Stimulated activated CD8-positive, alpha-beta memory T cell treated with anti-CD3 and anti-CD28 coated beads, Interleukin-2, amount 100 ng/mL, for 48 hours (primary cell): ENCODE measurements at regions not wholly inside any gene's neighbourhood (a gene's known extent, or its start where the extent isn't known, plus 50 kb on each side); places are given as distances from the start of the nearest gene placed in this dataset.

Source experiments
- DNase-seq, 2 donors: peaks; one replicate each; pipeline ENCODE4 v3.0.0-alpha.2; 2020; ENCODE audit warnings: low read depth in 2 of 2

- DNase-seq = no peak
Observed at GRCh38 chr7:38002689-38003088, 82.2 kb downstream of the EPDR1 start.

DNA sequence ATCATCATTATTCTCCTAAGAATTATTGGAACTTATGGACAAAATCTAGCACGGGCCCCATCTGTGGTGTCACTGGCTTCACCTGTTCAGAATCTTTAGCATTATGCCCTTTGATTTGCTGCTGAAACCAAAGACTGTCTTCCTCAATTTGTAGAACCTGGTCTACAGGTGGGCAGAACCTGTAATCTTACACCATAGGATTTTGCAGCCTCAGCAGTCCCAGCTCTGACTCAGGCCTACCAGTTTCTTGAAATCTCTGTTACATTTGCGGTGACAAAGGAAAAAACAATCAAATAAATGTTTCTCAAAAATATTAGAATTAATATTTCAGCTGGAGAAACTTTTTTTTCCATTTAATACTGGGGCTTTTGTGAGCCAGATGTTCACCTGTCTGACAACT is 86.1 kb downstream of the EPDR1 start:
- DNase-seq = no peak

- no peak for DNase-seq
Observed at GRCh38 chr7:38007096-38007495, 86.7 kb downstream of the EPDR1 start.

DNA sequence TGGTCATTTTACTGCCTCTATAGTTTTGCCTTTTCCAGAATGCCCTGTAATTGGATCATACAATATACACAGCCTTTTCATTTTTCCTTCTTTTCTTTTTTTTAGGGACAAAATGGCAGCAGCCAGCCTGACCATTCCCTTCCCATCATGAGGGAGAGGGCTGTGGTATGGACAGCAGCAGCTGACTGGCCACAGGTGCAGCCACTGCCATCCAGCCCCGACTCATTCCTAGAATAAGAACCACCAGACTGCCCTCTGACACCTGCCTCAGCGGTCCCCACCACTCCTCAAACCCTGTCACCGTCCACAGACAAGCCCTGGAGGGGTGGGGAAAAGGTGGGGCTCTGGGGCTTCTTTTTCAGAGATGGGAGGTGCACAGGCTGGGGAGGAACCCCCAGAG is 92.8 kb downstream of the EPDR1 start:
- DNase-seq = no peak

DNA sequence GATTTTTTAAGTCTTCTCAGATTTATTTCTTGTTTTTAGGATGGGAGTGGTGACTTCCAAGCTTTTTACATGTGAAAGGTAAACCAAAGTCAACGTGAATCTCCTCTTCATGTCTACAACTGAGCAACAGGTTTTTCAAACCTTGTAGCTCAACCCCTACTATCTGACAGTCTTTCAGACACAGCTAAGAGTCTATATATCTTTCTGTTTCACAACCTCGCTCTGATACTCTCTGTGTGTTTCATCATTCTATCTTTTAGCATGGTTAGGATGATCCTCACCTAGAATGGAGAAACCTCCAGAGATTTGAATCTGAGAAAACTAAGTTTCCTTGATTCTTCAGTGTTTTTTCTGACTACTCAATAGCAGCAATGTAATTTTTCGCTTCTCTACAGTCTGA is 96.1 kb downstream of the EPDR1 start:
- DNase-seq = no peak

GRCh38 chr7:38017320-38017719 is 96.9 kb downstream of the EPDR1 start:
- no peak for DNase-seq

GRCh38 chr7:38020121-38020785 is 99.8 kb downstream of the EPDR1 start:
- DNase-seq = no peak

- no peak for DNase-seq
Observed at GRCh38 chr7:38021892-38022291, 101.5 kb downstream of the EPDR1 start.

DNA sequence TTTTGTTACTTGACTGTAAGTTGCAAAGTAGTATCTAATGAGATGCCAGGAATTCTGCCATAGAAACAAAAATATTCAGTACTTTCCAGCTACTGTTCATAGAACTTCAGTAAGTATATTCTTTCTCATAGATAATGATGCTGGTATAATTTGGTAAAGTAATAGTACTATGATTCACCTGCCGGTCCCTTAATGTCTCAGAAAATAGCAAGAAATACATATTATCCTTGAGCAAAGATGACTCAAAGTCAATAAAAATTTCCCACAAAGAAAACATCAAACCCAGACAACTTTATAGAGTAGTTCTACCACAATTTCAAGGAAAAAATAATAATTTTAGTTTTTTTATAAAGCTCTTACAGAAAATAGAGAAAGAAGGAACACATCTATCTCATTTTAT is 105.4 kb downstream of the EPDR1 start:
- DNase-seq = no peak

DNA sequence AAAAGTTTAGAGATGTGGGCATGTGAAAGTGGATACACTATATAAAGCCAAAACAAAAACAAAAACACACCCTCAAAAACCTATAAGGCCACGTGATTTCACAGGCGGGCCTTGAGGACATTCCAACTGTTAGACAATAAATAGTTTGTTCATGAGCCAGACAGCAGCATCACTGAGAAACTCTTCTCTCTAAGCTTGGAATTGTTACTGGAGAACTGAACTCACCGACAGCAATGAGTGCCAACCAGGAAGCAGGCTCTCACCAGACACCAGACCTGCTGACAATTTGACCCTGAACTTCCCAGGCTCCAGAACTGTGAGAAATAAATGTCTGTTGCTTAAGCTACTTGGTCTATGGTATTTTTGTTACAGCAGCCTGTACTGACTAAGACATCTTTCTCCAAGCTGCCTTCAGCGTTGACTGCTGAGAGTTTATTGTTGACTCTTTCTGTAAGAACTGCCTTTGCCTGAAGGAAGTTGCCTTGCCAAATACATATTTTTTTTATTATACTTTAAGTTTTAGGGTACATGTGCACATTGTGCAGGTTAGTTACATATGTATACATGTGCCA is 107.5 kb downstream of the EPDR1 start:
- DNase-seq = no peak

- no peak for DNase-seq
Observed at GRCh38 chr7:38034062-38034908, 113.8 kb downstream of the EPDR1 start.

- no peak for DNase-seq
Observed at GRCh38 chr7:38040831-38041230, 120.4 kb downstream of the EPDR1 start.

- DNase-seq = no peak
Observed at GRCh38 chr7:38049679-38050078, 128.4 kb upstream of the STARD3NL start.

DNA sequence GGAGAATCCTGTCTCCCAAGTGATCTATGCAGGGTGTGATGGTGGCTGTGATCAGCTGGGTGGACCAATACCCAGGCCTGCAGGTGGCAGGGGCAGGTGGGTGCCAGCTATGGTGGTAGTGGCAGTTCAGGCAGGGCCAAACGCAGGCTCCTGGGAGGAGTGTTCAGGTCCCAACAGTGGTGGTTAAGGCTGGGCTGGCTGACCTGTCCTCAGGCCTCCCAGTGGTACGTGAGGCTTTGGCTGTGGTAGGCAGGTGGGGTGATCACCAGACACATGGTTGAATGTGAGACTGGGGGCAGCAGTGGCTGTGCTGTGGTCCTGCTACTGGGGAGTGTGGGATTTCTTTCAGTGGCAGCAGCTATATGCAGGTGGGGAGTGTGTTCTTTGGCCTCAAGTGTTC is 126.7 kb upstream of the STARD3NL start:
- DNase-seq = no peak

DNA sequence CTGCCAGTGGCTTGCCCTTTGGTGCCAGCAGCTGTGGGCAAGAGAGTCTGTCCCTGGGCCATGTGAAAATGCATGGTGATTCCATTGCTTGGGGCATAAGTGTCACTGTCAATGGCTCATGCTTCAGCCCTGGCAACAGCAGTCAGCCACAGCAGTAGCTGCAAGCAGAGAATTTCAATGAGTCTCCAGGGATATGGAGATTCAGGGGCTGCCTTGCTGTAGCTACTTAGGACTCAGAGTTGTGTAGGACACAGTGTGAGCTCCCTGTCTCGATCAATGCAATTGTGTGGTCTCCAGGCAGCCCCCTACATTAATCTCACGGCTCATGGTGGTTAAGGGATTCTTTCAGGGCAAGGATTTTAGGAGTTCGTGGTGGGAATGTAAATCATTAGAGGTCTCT is 126.3 kb upstream of the STARD3NL start:
- DNase-seq = no peak

DNA sequence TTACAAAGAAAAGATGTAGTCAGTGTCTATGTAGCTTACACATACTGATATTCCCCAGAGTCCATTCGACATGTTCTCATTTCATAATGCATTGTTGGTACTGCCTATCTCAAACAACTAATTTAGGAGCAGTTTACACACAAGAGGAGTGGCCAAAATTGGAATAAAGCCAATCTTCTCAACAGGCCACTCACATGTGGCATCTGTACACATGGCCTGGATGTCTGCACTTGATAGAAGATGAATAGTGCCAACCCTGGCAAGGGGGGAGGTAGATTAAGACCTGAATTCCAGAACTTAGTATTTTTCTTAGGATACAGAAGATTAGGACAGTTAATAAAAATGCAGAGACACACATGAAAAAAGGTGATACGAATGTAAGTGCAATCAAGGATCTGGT is 125.3 kb upstream of the STARD3NL start:
- no peak for DNase-seq

DNA sequence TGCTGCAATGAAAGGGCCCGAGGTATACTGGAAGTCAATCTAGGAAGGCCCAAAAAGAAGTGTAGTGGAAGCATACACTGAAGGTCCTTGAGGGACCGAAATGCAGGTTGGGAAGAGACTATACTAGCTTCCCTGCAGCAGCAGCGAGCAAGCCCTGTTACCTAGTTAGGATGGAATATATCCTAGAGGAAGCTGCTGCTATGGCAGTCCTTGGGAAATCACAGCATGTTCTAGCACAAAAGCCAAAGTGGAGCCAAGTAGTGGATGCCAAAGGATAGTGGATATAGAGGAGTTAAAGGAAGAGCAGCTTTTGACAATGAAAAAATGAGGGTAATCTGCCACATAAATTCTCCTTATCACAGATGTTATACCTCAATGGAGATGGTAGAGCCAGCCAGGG is 123.8 kb upstream of the STARD3NL start:
- no peak for DNase-seq

- DNase-seq = no peak
Observed at GRCh38 chr7:38057829-38058228, 120.2 kb upstream of the STARD3NL start.

DNA sequence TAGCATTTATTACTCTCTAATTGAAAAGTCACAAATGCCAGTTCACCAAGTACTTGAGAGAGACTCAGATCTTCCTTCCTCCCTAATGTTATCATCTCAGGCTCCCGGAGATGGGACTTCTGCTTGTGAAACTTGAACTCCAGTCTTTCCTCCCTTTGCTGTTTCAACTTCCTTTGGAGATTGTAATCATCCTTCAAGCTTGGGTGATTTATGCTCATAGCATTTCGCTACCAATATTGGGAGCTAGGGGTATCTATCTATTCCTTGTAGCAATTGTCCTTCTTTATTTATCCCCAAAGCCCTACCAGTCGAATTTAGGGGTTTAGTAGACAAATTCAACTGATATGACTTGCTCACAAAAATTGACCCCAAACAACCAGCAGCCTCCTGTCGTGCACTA is 117.9 kb upstream of the STARD3NL start:
- DNase-seq = no peak

GRCh38 chr7:38060637-38061036 is 117.4 kb upstream of the STARD3NL start:
- no peak for DNase-seq

DNA sequence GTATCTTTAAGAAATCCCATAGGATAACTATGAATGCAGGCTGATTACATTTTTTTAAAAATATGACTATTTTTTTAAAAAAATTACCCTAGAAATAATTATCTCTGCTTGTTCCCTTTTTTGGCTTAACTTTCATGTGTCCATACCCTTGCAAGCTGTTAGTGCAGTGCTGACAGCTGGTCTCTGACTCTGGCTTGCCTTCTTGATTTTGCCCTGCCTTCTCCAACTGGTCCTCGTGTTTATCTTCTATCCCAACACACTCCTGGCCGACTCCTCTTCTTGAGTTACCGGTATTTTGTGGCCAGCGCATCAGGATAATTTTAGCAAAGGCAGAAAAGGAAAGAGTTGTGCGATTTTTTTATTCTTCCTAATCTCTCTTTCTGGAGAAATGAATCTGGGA is 111.7 kb upstream of the STARD3NL start:
- DNase-seq = no peak

- no peak for DNase-seq
Observed at GRCh38 chr7:38068461-38068860, 109.6 kb upstream of the STARD3NL start.

DNA sequence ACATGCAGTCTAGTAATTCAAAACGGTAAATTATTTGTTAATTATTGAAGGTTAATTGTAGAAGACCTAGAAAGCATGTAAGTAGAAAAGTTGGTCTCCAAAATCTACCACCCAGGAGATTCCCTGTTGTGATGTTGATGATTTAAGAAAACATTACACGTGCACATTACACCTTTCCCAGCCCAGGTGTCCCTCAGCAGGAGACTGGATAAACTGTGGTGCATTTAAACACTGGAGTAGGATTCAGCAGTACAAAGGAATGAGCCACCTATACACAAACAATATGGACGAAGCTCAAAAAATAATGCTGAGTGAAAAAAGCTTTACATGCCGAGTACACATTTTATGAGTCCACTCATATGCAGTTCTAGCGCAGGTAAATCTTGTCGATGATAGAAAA is 109.0 kb upstream of the STARD3NL start:
- no peak for DNase-seq
